SK-N-SH (cell line): ENCODE measurements at regions not wholly inside any gene's neighbourhood (a gene's known extent, or its start where the extent isn't known, plus 50 kb on each side); places are given as distances from the start of the nearest gene placed in this dataset.

ENCODE experiments used
- CTCF ChIA-PET: fragments of 300-600, 350-600 bp; formaldehyde crosslinking; extraction: SDS; loops from one replicate; lab custom pipeline; 2021; lab: Yijun Ruan, JAX
- POLR2A ChIA-PET: fragments of 350-600 bp; sonication (Branson Sonifier 250); formaldehyde crosslinking; extraction: SDS; loops from one replicate; lab custom pipeline; 2020; ENCODE audit warnings: antibody characterized with exemption, inconsistent platforms; lab: Yijun Ruan, JAX
- DNase-seq: peaks from one replicate; pipeline ENCODE4 v3.0.0; 2012
- H2AFZ ChIP-seq: fragments of 200-600 bp; sonication (generic); 2 replicates; pipeline ENCODE4 v1.8.1; 2016; ENCODE audit warnings: antibody characterized with exemption, mild to moderate bottlenecking, low read depth
- H3F3A ChIP-seq: fragments of 200-600 bp; sonication (generic); replicated peaks from 2 replicates; pipeline ENCODE3; 2016; ENCODE audit warnings: antibody characterized with exemption, mild to moderate bottlenecking; ENCODE audit not compliant: insufficient read depth
- H3K27ac ChIP-seq, 2 experiments: fragments of 200-500 bp in 1 of 2; fragments of 200-600 bp in 1 of 2; sonication (Bioruptor generic) in 1 of 2; sonication (generic), shearing (Covaris generic) in 1 of 2; 2 replicates each; pipeline versions ENCODE4 v1.5.1 to v1.6.1; 2014 to 2016; ENCODE audit warnings: low read depth in 2 of 2, inconsistent platforms in 1 of 2, low read length in 1 of 2, mild to moderate bottlenecking in 1 of 2, mixed read lengths in 1 of 2
- H3K27me3 ChIP-seq: fragments of 200-600 bp; sonication (generic), shearing (Covaris generic); 2 replicates; pipeline ENCODE4 v1.6.1; 2016; ENCODE audit warnings: mixed run types; ENCODE audit not compliant: insufficient read depth
- H3K36me3 ChIP-seq, 2 experiments: fragments of 200-500 bp in 1 of 2; fragments of 200-600 bp in 1 of 2; sonication (Bioruptor generic) in 1 of 2; sonication (generic) in 1 of 2; replicated peaks in 1 of 2; 2 replicates each; pipeline versions ENCODE3 to v1.5.1; 2014 to 2016; ENCODE audit warnings: low read length in 1 of 2, mild to moderate bottlenecking in 1 of 2; ENCODE audit not compliant: insufficient read depth in 2 of 2, control insufficient read depth in 1 of 2
- H3K4me1 ChIP-seq, 2 experiments: fragments of 200-500 bp in 1 of 2; fragments of 200-600 bp in 1 of 2; sonication (Bioruptor generic) in 1 of 2; sonication (generic), shearing (Covaris generic) in 1 of 2; 2 replicates each; pipeline versions ENCODE4 v1.5.1 to v1.6.1; 2014 to 2016; ENCODE audit warnings: low read depth in 1 of 2, low read length in 1 of 2, mixed run types in 1 of 2; ENCODE audit not compliant: insufficient read depth in 2 of 2, control insufficient read depth in 1 of 2
- H3K4me2 ChIP-seq: fragments of 200-600 bp; sonication (generic), shearing (Covaris generic); 2 replicates; pipeline ENCODE4 v1.6.1; 2017; ENCODE audit warnings: mixed run types
- H3K4me3 ChIP-seq, 2 experiments: fragments of 200-500 bp in 1 of 2; fragments of 200-600 bp in 1 of 2; sonication (Bioruptor generic) in 1 of 2; sonication (generic), shearing (Covaris generic) in 1 of 2; 2 replicates each; pipeline versions ENCODE4 v1.5.1 to v1.8.1; 2014 to 2016; ENCODE audit warnings: low read depth in 2 of 2, inconsistent platforms in 1 of 2, low read length in 1 of 2, mild to moderate bottlenecking in 1 of 2, mixed read lengths in 1 of 2, moderate library complexity in 1 of 2
- H3K79me2 ChIP-seq: fragments of 200-600 bp; sonication (generic); 2 replicates; pipeline ENCODE4 v1.8.1; 2017; ENCODE audit warnings: mild to moderate bottlenecking; ENCODE audit not compliant: insufficient read depth
- H3K9ac ChIP-seq: fragments of 200-600 bp; sonication (generic); 2 replicates; pipeline ENCODE4 v1.6.1; 2017; ENCODE audit warnings: mixed run types
- H3K9me2 ChIP-seq: fragments of 200-600 bp; sonication (generic); 2 replicates; pipeline ENCODE4 v1.6.1; 2017; ENCODE audit warnings: mixed run types
- H3K9me3 ChIP-seq: fragments of 200-600 bp; sonication (generic); 2 replicates; pipeline ENCODE4 v1.6.1; 2017; ENCODE audit warnings: mixed run types, mild to moderate bottlenecking, moderate library complexity
- H4K20me1 ChIP-seq: fragments of 200-600 bp; sonication (generic); 2 replicates; pipeline ENCODE4 v1.6.1; 2017; ENCODE audit warnings: mild to moderate bottlenecking, mixed run types; ENCODE audit not compliant: insufficient read depth
- EZH2phosphoT487 ChIP-seq: fragments of 200-600 bp; sonication (generic); IDR thresholded peaks from 2 replicates; pipeline ENCODE4 v1.6.1; 2017; ENCODE audit warnings: low read depth, mixed run types, mild to moderate bottlenecking, antibody characterized with exemption, moderate library complexity, borderline replicate concordance
- MAX ChIP-seq: IDR thresholded peaks from 2 replicates; pipeline ENCODE4 v1.4.0; 2012; ENCODE audit warnings: low read depth
- YY1 ChIP-seq: IDR thresholded peaks from 2 replicates; pipeline ENCODE4 v1.4.0; 2012; ENCODE audit warnings: low read depth, mild to moderate bottlenecking
- WGBS: methylation state at CpG from one replicate; pipeline ENCODE4 v1.1.6; 2017; ENCODE audit warnings: low lambda C conversion rate; 5-methylcytosine and 5-hydroxymethylcytosine counted together
- TF ChIP-seq, protein P1 (sequence below): fragments of 200-600 bp; sonication (generic); IDR thresholded peaks from 2 replicates; pipeline ENCODE4 v1.6.1; 2017; ENCODE audit warnings: antibody characterized with exemption, mild to moderate bottlenecking, moderate library complexity

DNA sequence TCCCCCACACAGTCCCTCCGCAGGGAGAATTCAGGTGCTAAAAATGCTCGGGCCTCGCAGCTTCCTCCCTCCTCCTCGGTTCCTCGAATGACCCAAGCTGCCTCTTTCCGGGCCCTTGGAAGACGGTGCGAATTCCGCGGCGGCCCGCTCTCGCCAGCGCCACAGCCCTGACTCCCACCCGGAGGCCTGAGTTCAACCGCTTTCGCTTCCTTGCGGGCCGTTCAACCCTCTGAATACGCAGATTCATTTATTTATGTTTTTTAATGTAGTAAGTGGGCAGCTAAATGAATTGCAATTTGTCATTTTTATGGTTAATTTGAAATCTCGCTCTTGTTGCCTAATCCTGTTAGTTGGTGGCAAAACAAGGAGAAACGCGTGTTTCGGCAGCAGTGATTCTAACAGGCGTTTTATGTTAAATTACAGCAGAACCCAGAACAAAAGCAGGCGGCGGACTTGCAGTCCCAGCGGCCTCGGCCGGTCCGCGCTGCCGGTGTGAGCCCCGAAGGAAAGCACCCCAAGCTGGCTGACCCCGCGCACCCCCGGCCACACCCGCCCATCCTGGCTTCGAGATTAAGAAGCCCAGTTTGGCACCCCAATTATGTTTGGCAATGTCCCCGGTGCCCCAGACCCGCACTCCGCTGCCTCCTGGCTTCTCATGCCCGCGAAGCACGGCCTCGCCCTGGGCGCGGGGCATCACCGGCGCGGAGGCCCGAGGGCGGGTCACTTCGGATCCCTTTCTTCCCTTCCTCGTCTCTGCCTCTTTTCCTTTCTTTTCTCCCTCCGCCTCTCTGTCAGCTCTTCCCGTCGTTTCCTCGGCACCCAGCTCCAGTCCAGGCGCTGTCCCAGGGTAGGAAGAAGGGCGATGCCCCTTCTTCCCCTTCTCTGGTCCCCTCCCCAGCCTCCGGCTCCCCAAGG is 75.9 kb downstream of the INSIG1 start:
- no peaks in the 10 kb centered on the region for H4K20me1 ChIP-seq
- H3K27ac ChIP-seq: no peak overlapping the region
- 13% methylated on average over 61 of the region's 62 CpGs for WGBS
- peaks cover 96% of the 10 kb centered on the region for H3K27me3 ChIP-seq
- POLR2A ChIA-PET: interaction anchor here (0.6 kb wide), 1 partner anchor 154 kb away, joined by 3 read pairs; no protein-coding TSS in a partner anchor
- peak; percentile 61 for DNase-seq
- no peak overlapping the region for H3K9ac ChIP-seq
- no peaks in the 10 kb centered on the region for H3K4me1 ChIP-seq
- H2AFZ ChIP-seq: peak overlapping the region; percentile 54
- H3F3A ChIP-seq: no peaks in the 10 kb centered on the region
- H3K9me3 ChIP-seq: no peaks in the 10 kb centered on the region
- no peaks in the 10 kb centered on the region for H3K9me2 ChIP-seq
- peak overlapping the region; percentile 69 for H3K4me2 ChIP-seq
- TF ChIP-seq EZH2phosphoT487 (peak; percentile 95; the same call in 1 of the 2 replicates), YY1 (no peak)
- H3K36me3 ChIP-seq: no peaks in the 10 kb centered on the region
- H3K4me3 ChIP-seq: peak overlapping the region; percentile 12 to 40; a peak in 3 of 4 replicates
- no peaks in the 10 kb centered on the region for H3K79me2 ChIP-seq
- CTCF ChIA-PET: interaction anchor here (0.6 to 5.3 kb wide), 17 partner anchors 7 to 460 kb away, joined by 3 to 24 read pairs (median 3); no protein-coding TSS in a partner anchor

DNA sequence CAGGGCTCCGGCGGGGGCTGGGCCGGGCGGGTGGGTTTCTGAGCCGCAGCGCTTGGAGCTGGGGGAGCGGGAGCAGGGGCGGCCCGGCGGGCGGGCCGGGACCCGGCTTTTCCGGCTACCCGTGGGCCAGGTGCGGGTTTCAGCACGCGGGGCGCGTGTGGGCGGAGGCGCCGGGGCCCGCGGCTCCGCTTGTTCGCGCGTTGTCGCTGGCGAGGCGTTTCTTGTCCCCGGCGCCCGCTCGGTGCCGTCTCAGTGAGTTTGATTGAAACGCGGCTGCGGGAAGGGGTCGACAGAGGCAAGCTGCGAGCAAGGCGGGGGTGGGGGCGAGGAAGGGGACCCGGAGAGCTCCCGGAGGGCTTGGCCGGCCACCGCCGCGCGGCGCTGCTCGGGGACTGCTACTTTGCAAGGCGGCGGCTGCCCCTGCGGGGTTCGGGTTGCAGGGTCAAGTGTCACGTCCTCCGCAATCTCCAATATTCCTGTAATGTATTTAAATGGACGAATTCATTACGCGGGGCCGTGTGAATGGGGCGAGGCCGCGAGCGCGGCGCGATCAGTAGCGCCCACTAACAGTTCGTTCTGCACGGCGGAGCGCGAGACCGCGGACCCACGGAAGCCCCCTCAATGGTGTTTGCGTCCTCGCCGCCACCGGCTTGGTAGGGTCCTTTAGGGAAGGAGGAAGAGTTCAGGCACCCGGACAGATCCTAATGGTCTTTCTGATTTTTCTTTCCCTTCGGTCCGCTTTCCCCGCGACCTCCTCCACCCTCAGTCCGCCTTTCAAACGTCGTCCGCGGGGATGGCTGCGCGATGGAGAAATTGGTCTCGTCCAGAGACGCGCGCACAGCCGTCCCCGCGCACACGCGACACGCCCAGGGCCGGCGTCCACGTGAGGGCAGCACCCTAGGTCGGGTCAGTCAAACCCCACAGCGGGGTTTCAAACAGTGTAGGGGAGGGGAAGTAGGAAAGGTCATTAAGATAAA is 76.9 kb downstream of the INSIG1 start:
- no peaks in the 10 kb centered on the region for H3K36me3 ChIP-seq
- H4K20me1 ChIP-seq: no peaks in the 10 kb centered on the region
- H3K9me2 ChIP-seq: no peaks in the 10 kb centered on the region
- peaks cover 99% of the 10 kb centered on the region for H3K27me3 ChIP-seq
- TF ChIP-seq EZH2phosphoT487: 0 out of 2 replicates have a peak, but pooled peaks have one; percentile 88
- TF ChIP-seq MAX: no peak
- TF ChIP-seq, protein P1, sequence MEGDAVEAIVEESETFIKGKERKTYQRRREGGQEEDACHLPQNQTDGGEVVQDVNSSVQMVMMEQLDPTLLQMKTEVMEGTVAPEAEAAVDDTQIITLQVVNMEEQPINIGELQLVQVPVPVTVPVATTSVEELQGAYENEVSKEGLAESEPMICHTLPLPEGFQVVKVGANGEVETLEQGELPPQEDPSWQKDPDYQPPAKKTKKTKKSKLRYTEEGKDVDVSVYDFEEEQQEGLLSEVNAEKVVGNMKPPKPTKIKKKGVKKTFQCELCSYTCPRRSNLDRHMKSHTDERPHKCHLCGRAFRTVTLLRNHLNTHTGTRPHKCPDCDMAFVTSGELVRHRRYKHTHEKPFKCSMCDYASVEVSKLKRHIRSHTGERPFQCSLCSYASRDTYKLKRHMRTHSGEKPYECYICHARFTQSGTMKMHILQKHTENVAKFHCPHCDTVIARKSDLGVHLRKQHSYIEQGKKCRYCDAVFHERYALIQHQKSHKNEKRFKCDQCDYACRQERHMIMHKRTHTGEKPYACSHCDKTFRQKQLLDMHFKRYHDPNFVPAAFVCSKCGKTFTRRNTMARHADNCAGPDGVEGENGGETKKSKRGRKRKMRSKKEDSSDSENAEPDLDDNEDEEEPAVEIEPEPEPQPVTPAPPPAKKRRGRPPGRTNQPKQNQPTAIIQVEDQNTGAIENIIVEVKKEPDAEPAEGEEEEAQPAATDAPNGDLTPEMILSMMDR: no peak
- peak; percentile 53 for DNase-seq
- H3K4me1 ChIP-seq: no peaks in the 10 kb centered on the region
- no peak overlapping the region for H3K9ac ChIP-seq
- 13% methylated on average over 60 of the region's 110 CpGs for WGBS
- peak overlapping the region; percentile 69; the same call in 1 of the 2 replicates for H3K4me2 ChIP-seq
- no peak overlapping the region for H3K27ac ChIP-seq
- H3K9me3 ChIP-seq: no peaks in the 10 kb centered on the region
- POLR2A ChIA-PET: no interaction called here
- CTCF ChIA-PET: interaction anchor here (1.2 to 3.5 kb wide), 5 partner anchors 12 to 461 kb away, joined by 3 to 21 read pairs (median 6); no protein-coding TSS in a partner anchor
- H3K79me2 ChIP-seq: no peaks in the 10 kb centered on the region
- H3K4me3 ChIP-seq: no peak overlapping the region
- no peak overlapping the region for H2AFZ ChIP-seq
- H3F3A ChIP-seq: no peaks in the 10 kb centered on the region
